Hematopoietic multipotent progenitor cell treated with erythropoietin and hydrocortisone succinate and interleukin-3 and kit ligand, for 17 days (in vitro differentiated cells): ENCODE measurements at regions not wholly inside any gene's neighbourhood (a gene's known extent, or its start where the extent isn't known, plus 50 kb on each side); places are given as distances from the start of the nearest gene placed in this dataset.
"Not testable (repeated sequence)": the region's sequence is repeated elsewhere in the genome, so short reads cannot be mapped to it uniquely, and the experiment has no call there.

ENCODE experiments used
- DNase-seq: peaks from one replicate; pipeline ENCODE4 v3.0.0-alpha.2; 2015; ENCODE audit warnings: low spot score

DNA sequence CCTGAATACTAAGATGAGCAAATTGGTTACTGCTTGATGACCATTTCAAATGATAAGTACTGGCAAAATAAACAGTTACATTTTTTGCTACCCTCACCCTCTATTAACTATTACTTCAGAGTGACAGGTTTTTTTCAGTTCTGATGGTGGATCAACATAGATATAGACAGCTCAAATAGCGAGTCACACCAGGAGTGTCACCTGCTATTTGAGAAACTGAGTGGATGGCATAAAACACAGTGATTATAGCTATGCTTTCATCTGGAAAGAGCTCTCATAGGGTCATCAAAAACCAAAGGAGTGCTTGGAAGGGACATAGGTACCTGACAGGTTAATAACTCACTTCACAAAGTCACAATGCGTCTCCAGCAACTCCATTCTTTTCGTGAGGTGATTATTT lies 244.5 kb upstream of the C9orf72 start:
- DNase-seq, result no peak

DNA sequence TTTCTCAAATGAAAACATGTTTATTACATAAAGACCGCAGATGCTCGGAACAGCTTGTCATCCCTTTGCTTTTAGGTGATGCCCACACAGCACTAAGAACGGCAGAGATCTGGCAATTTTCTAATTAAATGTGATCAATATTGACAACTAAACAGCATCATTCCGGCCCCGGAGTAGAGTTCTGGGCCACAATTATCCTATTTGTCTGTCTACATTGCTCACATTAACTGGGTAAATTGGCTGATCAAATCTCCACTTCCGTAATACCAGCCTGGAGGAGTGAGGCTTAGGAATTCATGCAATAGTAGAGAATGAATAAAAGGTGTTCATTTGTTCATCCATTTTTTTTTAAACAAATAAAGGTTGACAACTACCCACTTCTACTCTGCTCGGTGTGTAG lies 245.1 kb upstream of the C9orf72 start:
- DNase-seq, result no peak

DNA sequence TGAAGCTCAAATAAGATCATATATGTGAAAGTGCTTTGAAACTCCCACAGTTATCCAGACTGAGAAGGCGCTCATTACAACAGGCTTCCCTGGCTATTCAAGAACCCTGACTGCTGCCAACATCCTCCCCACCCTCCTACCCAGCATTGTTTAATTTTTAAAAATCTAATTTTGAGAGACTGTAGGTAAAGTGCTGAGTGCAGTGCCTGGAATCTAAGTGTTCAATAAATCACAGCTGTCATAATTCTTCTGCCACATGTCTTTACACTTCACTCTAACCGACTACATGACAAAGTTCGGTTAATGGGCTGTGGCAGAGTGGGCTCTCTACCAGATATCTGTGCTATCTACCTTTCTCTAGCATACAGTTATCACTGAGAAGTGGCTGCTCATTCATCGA lies 255.6 kb upstream of the C9orf72 start:
- DNase-seq, result no peak

DNA sequence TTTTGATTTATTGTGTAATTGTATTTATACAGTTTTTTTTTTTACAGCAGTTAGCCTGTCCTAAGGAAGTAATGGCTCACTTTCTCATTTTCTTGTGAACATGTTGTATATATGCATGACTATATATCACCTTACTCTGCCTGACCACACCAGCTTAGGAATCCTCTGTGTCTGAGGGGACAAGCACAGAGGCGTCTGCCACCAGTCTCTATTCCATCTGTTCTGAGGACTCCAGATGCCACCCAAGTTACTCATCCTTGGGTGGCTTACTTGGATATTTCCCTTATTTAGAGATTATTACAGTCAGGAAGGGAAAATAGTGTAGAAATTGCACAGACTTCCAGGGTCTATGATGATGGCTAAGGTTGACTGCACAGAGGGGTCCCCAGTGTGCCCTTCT lies 256.3 kb upstream of the C9orf72 start:
- no peak for DNase-seq

DNA sequence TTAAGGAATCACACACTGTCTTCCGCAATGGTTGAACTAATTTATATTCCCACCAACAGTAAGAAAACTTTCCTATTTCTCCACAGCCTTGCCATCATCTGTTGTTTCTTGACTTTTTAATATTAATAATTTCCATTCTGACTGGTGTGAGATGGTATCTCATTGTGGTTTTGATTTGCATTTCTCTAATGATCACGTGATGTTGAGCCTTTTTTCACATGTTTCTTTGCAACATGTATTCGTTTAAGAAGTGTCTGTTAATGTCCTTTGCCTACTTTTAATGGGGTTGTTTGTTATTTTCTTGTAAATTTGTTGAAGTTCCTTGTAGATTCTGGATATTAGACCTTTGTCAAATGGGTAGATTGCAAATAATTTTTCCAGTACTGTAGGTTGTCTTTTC lies 258.8 kb upstream of the C9orf72 start:
- DNase-seq, result not testable (repeated sequence)

DNA sequence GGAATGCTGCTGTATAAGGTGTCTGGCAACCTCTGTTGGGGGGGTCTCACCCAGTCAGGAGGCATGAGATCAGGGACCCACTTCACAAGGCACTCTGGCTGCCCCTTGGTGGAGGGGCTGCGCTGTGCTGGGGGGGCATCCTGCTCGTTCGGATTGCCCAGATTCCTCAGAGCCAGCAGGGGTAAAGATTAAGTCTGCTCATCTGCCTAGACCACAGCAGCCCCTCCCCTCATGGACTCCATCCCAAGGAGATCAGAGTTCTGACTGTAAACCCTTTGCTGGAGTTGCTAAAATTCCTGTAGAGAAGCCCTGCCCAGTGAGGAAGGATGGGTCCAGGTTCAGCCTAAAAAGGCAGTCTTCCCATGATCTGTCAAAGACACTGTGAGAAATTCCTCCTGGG lies 262.0 kb upstream of the C9orf72 start:
- DNase-seq, result no peak

DNA sequence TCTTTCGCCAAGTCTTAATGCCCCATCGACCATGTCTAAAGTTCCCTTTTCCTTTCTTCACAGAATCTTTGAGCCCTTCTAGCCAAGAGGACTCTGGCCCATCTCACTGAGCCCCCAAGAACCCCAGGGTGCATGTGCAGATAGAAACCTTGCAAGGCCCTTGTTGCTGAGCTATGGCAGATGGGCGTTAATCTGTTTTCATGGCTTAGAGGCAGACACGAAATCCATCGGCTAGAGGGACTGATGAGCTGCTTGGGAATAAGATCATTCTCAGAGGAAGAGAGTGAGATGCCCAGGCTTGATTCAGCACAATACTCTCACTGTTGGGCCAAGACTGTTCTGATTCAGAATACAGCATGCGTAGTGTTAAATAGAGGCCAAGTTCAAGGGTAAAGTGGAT lies 262.5 kb upstream of the C9orf72 start:
- no peak for DNase-seq

DNA sequence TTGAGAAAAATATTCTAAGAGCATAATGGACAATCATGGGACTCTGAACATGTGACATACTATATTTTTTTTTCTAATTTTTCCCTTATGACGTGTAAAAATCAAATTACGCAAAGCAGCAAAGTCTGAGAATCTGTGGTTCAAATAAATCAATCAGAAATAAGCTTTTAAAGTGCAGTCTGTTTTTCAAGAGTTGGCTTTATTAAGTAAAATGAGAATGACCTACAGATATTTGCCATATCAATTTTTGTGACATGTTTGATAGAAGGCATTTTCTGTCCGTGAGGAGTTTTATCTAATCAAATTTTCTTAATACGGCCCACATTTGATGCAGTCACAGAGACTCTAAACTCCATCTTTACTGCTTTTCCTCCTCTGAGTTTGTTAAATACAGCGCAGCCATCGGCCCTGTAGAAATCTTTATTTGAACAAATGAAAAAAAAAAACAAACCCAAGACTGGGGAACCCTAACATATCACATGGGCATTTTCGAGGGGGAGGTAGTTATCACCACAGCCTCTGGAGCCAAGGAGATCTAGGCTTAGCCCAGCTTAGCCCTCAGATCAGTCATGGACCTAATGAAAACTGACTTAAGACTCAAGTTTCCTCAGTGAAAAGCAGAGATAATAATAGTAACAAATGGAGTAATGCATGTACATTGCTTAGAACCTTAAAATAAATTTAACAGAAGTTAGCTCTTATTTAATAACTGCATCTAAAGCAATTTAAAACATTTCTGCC lies 263.6 kb upstream of the C9orf72 start:
- DNase-seq, result no peak

DNA sequence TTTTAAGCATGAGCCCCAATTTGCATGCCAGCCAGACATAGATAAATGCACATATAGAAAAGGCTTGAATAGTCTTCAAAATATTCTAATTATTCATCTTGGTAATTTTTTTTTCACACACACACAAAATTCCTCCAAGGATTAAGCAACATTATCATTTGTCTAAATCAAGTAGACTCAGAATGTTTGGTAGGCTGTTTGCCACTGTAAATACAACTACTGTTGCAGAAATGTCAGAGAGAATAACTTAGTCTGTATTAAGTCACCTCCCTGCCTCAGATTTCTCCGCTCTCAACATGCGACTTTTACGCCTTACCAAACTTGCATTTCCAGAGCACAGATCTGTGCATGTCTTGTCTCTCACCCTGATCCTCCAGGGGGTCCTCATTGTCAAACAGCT lies 265.6 kb upstream of the C9orf72 start:
- DNase-seq, result no peak

DNA sequence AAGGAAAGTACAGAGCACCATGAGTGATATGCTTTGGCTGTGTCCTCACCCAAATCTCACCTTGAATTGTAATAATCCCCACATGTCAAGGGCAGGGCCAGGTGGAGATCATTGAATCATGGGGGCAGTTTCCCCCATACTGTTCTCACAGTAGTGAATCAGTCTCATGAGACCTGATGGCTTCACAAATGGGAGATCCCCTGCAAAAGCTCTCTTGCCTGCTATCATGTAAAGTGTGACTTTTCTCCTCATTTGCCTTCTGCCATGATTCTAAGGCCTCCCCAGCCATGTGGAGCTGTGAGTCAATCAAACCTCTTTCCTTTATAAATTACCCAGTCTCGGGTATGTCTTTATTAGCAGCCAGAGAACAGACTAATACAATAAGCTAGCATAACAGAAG lies 266.5 kb upstream of the C9orf72 start:
- DNase-seq, result not testable (repeated sequence)

DNA sequence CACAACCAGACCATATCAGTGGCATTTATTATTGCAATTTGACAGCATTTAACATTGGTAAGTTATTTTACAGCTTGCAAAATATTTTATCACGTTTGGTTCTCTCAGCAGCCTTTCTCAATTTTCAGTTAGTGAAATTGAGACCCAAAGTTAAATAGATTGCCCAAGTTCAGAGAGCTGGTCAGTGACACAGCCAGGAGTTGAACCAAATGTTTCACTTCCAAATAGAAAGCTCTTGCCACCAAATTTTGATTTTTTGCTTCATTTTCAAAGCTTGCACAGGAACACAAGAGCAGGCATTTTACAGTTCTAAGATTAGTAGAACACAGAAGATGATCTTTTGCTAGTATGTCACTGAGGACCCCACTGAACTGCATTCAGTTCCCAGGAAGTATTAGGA lies 271.5 kb upstream of the C9orf72 start:
- DNase-seq, result no peak

DNA sequence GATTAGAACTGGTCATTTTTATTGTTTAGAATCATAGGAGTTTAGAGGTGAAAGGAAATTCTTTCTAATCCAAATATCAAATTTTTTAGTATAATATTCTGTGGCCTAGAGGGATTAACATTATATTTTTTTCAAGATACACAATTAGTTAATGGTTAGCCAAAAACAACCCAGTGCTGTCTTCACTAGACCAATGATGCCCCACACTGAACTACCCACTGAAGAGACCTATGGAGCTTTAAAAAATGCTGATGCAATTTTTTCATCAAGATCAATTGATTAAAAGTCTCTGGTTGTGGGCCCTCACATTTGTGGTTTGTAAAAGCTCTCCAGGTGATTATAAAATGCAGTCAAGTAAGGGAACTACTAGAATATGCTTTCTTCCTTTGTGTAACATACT lies 274.1 kb upstream of the C9orf72 start:
- DNase-seq, result no peak

DNA sequence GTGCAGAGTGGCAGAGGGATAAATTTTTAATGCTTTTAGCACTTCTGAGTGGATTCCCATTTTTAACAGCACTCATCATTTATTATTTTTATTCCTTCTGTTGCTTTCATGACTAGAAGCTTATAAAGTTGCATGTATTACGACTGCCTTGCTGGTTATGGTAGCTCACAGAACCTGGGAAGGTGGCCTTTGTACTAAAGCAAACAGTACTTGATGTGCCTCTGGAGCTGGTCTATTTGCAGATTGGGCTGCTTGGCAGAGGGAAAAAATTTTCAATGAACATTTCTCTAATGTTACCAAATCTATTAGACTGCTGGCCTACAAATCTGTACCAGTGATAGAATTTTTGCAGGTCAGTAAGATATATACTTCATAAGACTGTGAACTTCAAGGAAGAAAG lies 274.5 kb upstream of the C9orf72 start:
- no peak for DNase-seq

DNA sequence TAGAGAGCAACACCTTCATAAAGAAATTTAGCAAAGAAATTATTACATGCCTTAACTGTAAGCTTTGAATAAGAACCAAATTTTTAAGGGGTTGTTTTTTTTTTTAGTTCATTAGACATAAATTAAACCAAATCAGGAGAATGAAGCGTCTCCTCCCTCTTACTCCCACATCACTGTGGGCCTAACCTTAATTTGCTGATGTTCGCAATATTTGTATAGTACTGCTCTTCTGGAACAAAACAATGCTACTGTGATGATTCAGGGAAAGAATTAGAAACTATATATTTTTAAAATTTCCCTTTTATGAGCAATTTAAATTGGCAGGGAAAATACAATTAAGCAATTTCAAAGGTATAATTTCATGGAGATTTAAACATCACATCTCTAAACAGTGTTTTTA lies 275.0 kb upstream of the C9orf72 start:
- no peak for DNase-seq

DNA sequence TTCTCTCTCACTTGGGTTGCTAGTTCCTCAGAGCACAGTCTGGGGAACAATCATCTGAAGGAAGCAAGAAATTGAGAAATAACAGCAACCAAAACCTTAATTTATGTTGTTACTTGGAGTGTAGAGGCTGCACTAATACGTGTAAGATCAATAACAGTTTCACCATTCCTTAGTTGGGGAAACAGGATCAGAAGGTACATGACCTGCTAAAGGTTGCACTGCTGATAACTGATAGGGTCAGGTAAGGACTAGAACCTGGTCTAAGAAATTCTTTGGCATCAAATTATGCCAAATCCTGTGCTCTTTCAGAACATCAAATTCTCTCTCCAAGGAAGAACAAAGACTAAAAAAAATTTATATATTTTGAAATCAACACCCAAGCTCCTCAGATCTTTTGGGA lies 278.6 kb upstream of the C9orf72 start:
- no peak for DNase-seq

DNA sequence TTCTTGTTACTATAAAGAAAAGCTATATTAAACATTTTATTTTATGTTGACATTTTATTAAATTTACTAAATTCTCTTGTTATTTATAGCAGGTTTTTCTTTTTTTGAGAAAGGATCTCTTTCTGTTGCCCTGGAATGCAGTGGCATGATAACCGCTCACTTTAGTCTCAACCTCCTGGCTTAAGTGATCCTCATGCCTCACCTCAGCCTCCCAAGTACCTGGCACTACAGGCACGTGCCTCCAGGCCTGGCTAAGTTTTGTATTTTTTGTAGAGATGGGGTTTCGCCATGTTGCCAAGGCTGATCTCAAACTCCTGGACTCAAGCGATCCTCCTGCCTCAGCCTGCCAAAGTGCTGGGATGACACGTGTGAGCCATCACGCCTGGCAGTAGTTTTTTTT lies 280.2 kb upstream of the C9orf72 start:
- DNase-seq, result no peak

DNA sequence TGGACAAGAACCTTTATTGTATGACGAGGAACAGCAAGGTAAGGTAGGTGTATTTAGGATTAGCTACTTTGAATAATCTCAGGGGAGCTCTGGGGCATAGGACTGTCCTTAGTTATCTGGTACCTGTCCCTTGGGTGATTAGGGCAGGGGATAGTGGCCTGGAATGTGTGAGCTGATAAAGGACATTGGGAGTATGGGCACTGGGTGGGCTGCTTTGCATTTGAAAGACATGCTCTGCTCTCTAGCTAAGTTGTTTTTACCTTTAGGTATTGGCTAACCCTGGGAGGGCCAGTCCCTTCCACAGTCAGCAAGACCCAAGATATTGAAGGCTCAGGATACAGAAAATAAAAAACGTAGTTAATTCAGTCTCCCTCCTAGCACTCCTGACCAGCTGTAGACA lies 282.8 kb upstream of the C9orf72 start:
- no peak for DNase-seq

DNA sequence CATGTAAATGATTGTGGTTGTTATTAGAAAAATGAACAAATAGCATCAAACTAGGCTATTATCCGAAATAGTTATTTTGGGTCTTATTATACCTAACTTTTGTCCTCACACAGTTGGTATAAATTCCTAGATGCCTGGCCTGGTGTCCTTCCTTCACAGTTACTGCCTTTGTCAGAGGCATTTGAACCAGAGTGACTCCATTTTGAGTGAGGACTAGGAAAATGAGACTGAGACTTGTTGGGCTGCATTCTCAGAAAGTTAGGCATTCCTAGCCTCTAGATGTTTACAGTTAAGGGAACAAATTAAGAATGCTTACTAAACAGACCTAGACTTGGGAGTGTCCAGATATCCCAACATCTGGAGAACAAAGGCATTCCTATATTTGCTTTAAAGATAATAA lies 283.5 kb upstream of the C9orf72 start:
- no peak for DNase-seq

DNA sequence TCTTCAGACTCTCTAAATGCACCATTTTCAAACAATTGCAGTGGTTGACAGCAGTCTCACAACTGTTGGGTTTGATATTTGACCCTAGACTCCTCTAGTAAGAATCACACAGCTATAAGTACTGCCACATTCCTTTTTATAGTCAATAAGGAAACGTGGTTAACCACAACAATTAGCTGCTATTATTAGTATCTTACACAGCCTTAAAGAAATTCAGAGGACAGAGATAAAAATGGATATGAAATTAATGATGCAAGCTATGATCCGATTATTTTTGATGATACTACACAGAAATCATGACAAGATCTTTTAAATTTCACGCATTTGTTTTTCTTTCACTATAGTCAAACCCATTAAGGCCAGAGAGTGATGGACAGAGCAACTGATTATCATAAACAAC lies 288.6 kb upstream of the C9orf72 start:
- no peak for DNase-seq

DNA sequence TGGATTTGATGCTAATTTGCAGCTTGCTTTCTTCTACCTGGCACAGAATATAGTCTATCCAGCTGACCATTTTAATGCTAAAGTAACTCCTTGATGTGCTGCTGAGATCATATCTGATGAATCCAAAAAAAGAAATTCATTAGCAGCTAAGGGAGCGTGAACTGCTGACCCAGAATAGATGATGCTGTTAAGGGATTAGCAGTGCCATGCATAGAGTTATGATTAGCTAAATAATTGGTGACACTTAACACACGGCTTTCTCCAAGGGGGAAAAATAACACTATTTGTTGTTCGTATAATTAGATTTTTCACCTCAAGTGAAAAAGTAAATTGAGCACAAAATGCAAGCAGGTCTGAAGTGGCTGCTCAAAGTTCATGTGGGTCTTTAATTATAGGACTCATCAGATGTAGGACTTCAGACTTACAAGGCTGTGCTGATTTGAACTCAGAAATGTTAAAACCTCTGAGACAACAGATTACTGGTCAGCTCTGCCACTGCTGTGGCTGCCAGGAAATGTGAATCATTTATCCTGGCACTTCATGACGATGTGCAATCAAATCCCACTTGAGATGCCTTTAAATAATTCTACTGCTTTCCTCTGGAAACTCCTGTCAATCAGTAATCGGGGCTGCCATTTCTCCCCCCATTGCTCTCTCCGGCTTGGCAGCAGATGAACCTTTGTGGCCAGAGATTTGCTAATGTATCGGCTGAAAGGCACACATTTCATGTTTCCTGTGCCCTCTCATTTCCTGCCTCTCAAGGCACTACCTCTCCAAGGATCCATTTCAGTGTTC lies 291.6 kb upstream of the C9orf72 start:
- no peak for DNase-seq

DNA sequence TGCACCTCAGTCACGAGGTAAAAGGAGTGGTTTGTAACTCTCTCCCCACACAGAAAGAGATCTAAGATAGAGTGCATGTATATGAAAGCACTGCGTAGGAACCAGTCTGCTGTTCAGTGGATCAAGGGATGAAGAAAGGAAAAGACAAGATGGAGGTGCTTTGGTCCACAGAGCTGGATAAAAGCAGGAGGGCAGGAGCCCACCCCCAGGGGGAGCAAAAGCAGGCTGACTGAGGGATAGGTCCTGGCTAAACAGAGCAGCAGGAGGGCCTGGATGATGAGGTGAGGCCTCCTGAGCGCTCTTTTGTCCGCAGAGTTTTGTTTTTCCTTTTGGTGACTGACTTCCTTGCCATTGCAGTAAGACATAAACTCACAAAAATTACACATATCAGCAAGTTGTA lies 293.5 kb upstream of the C9orf72 start:
- no peak for DNase-seq

DNA sequence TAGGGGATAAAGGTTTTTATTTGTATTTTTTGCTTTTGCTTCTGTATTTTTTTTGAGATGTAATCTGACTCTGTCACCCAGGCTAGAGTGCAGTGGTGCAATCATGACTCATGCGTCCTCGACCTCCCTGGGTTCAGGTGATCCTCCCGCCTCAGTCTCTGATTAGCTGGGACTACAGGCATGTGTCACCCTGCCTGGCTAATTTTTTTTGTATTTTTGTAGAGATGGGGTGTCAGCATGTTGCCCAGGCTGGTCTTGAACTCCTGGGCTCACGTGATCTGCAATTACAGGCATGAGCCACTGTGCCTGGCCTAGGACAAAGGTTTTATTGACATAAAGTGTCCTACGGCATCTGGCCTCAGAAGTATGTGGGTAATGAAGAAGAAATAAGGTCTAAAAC lies 297.1 kb upstream of the C9orf72 start:
- DNase-seq, result no peak

DNA sequence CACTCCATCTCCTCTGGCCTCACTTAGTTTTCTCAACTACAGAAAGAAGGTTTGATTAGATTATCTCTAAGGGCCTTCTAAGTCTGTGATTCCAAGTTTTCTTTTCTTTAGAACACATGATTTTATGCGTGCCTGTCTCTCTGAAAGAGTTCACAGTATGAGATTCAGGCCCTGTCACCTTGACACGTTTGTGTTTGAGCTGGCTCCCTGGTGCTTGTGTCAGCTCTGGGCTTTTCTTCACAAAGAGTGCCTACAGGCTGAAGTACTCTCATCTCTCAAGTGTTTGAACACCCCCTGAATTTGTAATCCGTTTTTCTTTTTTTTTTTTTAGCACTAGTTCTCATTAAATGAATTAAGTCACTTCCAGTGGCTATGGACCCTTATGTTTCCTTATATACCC lies 306.9 kb upstream of the C9orf72 start:
- DNase-seq, result no peak

DNA sequence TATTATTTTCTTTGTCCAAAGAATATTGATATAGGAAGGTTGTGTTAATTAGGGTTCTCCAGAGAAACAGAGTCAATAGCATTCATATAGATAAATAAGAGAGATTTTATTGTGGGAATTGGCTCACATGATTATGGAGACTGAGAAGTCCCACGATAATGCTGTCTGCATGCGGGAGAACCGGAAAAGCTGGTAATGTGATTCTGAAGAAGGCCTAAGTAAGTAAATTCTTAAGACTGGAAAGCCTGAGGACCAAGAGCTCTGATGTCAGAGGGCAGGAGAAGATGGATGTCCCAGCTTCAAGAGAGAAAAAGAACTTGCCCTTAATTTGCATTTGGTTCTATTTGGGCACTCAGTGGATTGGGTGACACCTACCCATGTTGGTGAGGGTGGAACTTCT lies 307.4 kb upstream of the C9orf72 start:
- DNase-seq, result no peak
